Left ventricle myocardium inferior (tissue), 1 donor: ENCODE measurements at regions not wholly inside any gene's neighbourhood (a gene's known extent, or its start where the extent isn't known, plus 50 kb on each side); places are given as distances from the start of the nearest gene placed in this dataset.
A peak's percentile ranks its signal among the peaks of the same experiment; 100 is the strongest.

Experiments used
- DNase-seq: peaks from one replicate; pipeline ENCODE4 v3.0.0-alpha.2; 2020
- H3K27ac ChIP-seq: fragments of 200-600 bp; replicated peaks from 2 replicates; pipeline ENCODE4 v1.8.0; 2021
- H3K27me3 ChIP-seq: fragments of 200-600 bp; 2 replicates; pipeline ENCODE4 v1.8.0; 2021; ENCODE audit warnings: low read depth
- H3K36me3 ChIP-seq: fragments of 200-600 bp; 2 replicates; pipeline ENCODE4 v1.8.0; 2021
- H3K4me1 ChIP-seq: fragments of 200-600 bp; 2 replicates; pipeline ENCODE4 v1.8.0; 2021
- H3K4me3 ChIP-seq: fragments of 200-600 bp; 2 replicates; pipeline ENCODE4 v1.8.0; 2021; ENCODE audit warnings: mild to moderate bottlenecking, moderate library complexity
- H3K9me3 ChIP-seq: fragments of 200-600 bp; replicated peaks from 2 replicates; pipeline ENCODE4 v1.8.0; 2021
- CTCF ChIP-seq: fragments of 200-600 bp; IDR thresholded peaks from 2 replicates; pipeline ENCODE4 v1.8.0; 2021; ENCODE audit warnings: antibody characterized with exemption, mild to moderate bottlenecking, borderline replicate concordance
- intact Hi-C: fragments of 100-400 bp; cut with micrococcal nuclease; formaldehyde crosslinking; loops from one replicate; pipeline ENCODE4 v1.11.0; 2022
- donor health status: DM: no; HTN: yes; CAD: no; lungs with severe emphysema.

- intact Hi-C loops: no loop called here
- peaks cover 16% of the 10 kb centered on the region for H3K4me1 ChIP-seq
- no peaks in the 10 kb centered on the region for H3K9me3 ChIP-seq
- no peaks in the 10 kb centered on the region for H3K36me3 ChIP-seq
- no peak for TF ChIP-seq CTCF
- no peak for DNase-seq
- peaks cover 80% of the 10 kb centered on the region for H3K27me3 ChIP-seq
- no peak overlapping the region for H3K27ac ChIP-seq
- no peak overlapping the region for H3K4me3 ChIP-seq
These were observed 170.4 kb downstream of the ACTL8 start for GRCh38 chr1:17925290-17926237.

GRCh38 chr1:17926906-17927305 is 171.8 kb downstream of the ACTL8 start:
- H3K4me3 ChIP-seq: no peak overlapping the region
- DNase-seq: no peak
- H3K27me3 ChIP-seq: peaks cover 66% of the 10 kb centered on the region
- H3K9me3 ChIP-seq: no peaks in the 10 kb centered on the region
- peaks cover 25% of the 10 kb centered on the region for H3K4me1 ChIP-seq
- no peak for TF ChIP-seq CTCF
- intact Hi-C loops: no loop called here
- H3K36me3 ChIP-seq: no peaks in the 10 kb centered on the region
- no peak overlapping the region for H3K27ac ChIP-seq

- Histone ChIP-seq H3K9me3 (no peaks in the 10 kb centered on the region), H3K36me3 (no peaks in the 10 kb centered on the region), H3K4me1 (peaks cover 25% of the 10 kb centered on the region), H3K27ac (no peak overlapping the region), H3K4me3 (no peak overlapping the region), H3K27me3 (peaks cover 63% of the 10 kb centered on the region)
- TF ChIP-seq CTCF: no peak
- no peak for DNase-seq
- intact Hi-C loops: no loop called here
These were observed 172.8 kb downstream of the ACTL8 start for GRCh38 chr1:17927952-17928351.

- Histone ChIP-seq H3K27ac (no peak overlapping the region), H3K9me3 (no peaks in the 10 kb centered on the region), H3K36me3 (no peaks in the 10 kb centered on the region), H3K27me3 (peaks cover 59% of the 10 kb centered on the region), H3K4me3 (no peak overlapping the region), H3K4me1 (peaks cover 25% of the 10 kb centered on the region)
- no peak for DNase-seq
- intact Hi-C loops: no loop called here
- TF ChIP-seq CTCF: no peak
These were observed 174.1 kb downstream of the ACTL8 start for GRCh38 chr1:17929224-17929623.

GRCh38 chr1:17930635-17931034 is 175.5 kb downstream of the ACTL8 start:
- DNase-seq: peak; percentile 31
- H3K27ac ChIP-seq: peak overlapping the region; percentile 46
- peaks cover 58% of the 10 kb centered on the region for H3K27me3 ChIP-seq

More at GRCh38 chr1:17930635-17931034, 175.5 kb downstream of the ACTL8 start:
- Histone ChIP-seq H3K36me3 (no peaks in the 10 kb centered on the region), H3K4me3 (no peak overlapping the region), H3K9me3 (no peaks in the 10 kb centered on the region), H3K4me1 (peaks cover 21% of the 10 kb centered on the region)
- TF ChIP-seq CTCF: no peak
- intact Hi-C loops: no loop called here
